COR-L47 (cell line): ENCODE measurements at regions not wholly inside any gene's neighbourhood (a gene's known extent, or its start where the extent isn't known, plus 50 kb on each side); places are given as distances from the start of the nearest gene placed in this dataset.

Experiments used
- DNase-seq: peaks from one replicate; lab custom pipeline; 2025; lab: John Stamatoyannopoulos, UW

GRCh38 chr16:66137853-66138252 lies 228.6 kb upstream of the CDH5 start:
- DNase-seq, result no peak

- DNase-seq, result no peak
Measured at GRCh38 chr16:66136841-66137240, 229.7 kb upstream of the CDH5 start.

DNA sequence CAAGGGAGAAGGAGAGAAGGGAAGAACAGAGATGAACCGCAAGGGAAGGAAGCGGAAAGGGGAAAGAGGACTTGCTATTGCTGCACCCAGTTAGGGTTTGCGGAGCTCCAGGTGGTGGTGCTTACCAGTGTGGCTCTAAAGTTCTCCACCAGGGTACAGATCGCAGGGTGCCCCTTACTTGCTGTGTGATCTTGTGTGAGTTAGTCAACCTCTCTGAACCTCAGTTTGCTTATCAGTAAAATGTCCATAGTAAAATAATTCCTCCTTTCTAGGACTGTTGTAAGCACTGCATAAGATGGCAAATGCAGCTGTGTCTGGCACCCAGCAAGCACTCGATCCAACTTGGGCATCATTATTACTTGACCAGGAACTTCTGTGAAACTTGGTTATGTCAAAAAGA lies 230.7 kb upstream of the CDH5 start:
- no peak for DNase-seq

DNA sequence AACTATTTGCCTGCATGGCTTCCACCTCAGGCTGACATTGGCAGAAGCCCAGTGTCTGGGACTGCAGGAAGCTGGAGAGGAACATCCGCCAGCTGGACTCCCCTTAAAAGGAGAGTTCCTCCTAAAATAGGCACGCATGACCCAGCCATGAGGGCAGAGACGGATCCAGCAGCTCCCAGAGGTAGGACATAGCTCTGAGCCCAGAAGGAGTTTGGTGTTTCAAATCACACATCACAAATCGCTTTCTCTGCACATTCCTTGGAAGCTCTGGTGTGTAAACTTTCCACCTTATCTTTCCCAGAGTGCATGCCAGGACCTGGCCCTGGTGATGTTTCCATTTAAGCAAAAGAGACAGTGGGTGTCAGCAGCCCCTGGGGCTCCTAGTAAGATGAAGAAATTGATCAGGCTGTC lies 231.1 kb upstream of the CDH5 start:
- no peak for DNase-seq

DNA sequence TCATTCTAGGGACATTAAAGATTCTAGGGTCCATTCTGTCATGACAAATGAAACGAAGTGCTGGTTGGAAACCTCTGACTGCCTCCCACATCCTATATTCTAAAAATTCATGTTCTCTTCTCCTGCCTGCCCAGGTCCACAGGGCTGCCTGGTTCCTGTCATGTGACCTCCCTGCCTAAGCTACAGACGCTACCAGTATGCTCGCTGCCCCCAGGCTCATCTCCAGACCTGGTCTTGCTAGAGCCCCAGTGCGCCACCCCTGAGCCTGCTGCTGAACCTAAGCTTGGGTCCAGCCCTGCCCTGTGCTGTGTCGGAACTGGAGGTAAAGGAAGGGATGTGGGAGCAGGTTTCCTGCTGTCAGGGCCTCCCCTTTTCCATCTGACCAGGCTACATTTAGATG lies 231.6 kb upstream of the CDH5 start:
- DNase-seq, result no peak

GRCh38 chr16:66133643-66134338 lies 232.7 kb upstream of the CDH5 start:
- no peak for DNase-seq

- DNase-seq, result no peak
Measured at GRCh38 chr16:66131895-66132294, 234.6 kb upstream of the CDH5 start.

DNA sequence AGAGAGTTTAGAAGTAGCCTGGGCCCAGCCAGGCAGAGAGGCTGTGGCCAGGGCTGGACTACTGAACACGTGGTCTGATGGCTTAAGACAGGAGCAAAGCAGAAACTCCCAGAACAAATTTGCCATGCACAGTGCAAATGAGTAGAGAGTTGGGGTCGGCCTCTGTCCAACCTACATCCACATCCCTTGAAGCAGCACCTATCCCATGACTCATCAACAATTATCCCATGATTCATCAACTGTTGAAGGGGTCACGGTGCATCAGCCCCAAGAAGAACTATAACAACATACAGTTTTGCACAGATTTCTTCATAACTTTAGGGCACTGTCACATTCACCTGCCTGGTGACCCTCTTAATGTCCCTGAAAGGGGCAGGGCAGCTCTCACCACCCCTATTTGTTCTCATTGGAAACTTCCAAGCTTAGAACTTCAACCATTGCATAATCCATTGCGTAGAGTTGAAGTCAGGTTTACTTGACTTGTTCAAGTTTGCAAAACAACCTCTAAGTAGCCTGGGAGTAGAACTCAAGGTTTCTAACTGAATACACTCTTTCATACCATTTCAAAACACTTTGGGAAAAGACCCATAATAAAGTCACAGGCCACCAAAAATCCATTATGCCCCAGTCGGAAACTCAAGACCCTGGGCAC lies 235.2 kb upstream of the CDH5 start:
- no peak for DNase-seq

- no peak for DNase-seq
Measured at GRCh38 chr16:66130296-66130905, 236.1 kb upstream of the CDH5 start.

DNA sequence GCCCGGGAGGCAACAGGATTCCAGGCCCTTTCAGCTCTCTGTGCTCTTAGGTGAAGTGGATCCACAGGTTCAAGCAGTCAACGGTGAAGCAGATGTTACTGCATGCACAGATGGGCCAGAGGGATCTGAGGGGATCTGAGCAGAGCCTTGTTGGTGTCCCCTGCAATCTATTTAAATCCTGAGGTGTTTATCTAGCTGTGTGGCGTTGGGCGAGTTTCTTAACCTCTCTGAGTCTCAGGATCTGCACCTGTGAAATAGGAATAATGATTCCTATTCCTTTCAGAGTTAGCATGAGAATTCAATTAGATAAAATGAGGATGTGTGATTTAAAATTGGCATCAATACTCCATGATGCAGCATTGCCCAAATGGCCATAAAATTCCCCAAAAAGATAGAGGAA lies 237.3 kb upstream of the CDH5 start:
- no peak for DNase-seq

DNA sequence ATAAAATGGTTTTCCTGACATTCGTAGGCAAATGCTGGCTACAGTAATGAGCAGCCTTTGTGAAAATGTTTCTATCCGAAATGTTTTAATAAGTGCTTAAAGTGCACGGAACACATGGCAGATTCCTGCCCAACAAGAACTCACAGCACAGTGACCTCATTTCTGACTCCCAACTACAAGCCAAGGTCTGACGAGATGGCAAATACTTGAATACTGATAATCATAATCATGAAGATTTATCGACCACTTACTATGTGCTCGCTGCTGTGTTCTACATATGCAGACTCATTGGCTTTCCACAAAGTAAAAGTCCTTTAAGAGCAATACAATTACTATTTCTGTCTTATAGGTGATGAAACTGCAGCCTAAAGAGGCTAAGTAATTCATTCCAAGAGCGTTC lies 238.1 kb upstream of the CDH5 start:
- no peak for DNase-seq

DNA sequence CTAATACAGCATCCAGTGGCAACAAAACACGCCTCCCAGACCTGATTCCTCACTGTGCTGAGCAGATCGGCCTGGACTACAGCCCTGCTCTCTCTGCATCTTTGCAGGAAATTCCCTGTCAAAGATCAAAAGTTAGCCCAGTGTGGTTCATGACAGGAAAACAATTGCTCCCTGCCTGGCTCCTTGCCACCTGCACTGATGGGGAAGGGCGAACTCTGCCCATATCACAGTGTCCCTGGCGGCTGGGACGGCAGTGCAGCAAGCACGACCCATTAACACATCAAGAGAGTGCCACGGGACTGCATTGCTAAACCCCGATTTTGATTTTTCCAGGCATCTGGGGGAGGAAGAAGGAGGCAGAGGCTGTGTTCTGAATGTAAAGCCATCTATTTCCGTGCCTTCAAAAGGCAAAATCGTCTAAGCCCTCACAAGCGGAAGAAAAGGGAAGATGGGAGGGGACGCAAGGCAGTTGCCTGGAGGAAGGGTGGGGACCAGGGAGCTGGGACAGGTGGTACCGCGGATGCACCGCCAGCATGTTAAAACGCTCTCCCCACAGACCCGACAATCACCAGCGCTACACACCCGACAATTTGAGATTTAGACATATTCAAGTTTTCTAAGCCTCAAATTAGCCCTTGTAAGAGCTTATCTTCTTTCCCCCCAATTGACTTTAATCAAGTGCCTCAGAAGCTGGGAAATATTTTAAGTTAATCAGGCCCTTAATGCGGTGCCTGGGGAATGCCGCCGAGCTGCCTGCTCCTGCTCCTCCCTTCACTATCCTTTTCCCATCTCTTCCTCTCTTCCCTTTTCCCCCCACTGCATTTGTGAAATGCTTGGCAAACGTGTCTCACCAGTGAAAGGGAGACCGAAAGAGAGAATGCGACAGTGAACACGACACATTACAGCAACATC lies 238.8 kb upstream of the CDH5 start:
- DNase-seq, result peak; percentile 10

GRCh38 chr16:66121466-66121865 lies 245.0 kb upstream of the CDH5 start:
- no peak for DNase-seq

DNA sequence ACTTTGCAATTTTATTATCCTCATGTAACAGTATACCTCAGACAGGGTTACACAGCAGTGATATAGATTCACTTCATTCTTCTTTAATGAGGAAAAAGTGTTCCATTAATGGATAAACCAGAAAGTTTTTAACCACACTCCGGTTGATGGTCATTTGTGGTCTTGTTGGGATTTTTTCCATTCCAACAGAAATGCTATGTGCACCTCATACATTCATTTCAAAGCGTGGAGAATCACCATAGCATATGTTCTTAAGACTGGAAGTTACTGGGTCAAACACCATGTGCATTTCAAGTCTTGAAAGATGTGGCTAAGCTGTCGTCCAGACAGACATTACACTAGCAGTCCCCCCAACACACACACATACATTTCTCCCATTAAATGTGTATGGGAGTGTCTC lies 245.8 kb upstream of the CDH5 start:
- no peak for DNase-seq

- no peak for DNase-seq
Measured at GRCh38 chr16:66116163-66117002, 250.1 kb upstream of the CDH5 start.

DNA sequence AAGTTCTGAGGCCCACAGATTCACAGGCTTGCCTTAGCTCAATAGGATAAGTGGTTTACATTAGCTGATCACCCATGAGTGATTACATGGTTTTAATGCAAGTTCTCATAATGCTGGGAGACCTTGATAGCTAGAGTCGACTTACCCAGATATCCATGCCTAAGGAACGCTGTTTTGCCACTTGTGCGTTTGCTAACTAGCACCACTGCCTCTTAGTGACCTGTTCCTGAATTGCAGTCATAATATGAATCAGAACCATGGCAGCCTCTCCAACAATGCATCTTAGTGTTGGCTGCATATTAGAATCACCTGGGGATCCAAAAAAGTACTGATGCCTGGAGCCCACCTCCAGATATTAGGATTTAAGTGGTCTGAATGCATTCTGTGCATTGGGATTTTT lies 251.1 kb upstream of the CDH5 start:
- DNase-seq, result no peak

DNA sequence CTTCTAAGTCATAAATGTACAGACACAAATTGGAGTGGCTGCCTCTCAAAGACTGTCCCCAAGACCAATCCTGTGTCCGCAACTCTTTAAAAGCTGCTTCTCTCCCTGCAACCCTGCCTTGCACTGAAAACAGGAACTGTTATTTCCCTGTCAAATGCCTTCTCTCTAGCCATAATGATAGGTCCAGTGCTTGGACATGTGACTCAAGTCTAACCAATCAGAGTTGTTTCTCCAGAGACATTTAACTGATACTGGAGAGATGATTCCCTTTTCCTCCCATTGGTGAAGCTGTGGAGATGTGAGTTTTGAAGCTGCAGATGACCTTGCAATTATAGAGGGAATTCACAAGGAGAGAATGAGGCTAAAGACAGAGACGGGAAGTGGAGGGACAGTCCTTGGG lies 253.3 kb upstream of the CDH5 start:
- no peak for DNase-seq

- DNase-seq, result no peak
Measured at GRCh38 chr16:66109677-66110076, 256.8 kb upstream of the CDH5 start.

- no peak for DNase-seq
Measured at GRCh38 chr16:66107661-66108060, 258.8 kb upstream of the CDH5 start.

GRCh38 chr16:66103211-66103610 lies 263.3 kb upstream of the CDH5 start:
- no peak for DNase-seq

GRCh38 chr16:66099306-66099705 lies 267.2 kb upstream of the CDH5 start:
- DNase-seq, result no peak

DNA sequence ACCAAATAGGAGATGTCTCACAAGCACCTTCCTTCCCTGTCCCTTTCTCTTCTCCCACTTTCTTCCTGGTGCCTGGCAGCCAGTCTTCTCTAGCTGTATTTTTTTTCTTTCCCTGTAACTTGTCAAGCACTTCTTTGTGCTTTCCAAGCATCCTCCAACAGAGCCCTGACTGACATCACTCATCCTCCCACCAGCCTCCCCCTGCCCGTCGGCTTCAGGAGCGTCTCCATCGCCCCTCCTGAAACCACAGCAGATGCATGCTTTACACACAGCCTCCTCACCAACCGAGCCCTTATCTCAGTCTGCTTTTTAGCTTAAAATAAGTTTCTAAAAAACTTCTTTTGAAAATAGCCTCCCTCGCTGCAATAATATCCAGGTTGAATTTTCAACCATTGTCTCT lies 268.7 kb upstream of the CDH5 start:
- no peak for DNase-seq
